Upper lobe of left lung (tissue), 4 donors: ENCODE measurements at regions not wholly inside any gene's neighbourhood (a gene's known extent, or its start where the extent isn't known, plus 50 kb on each side); places are given as distances from the start of the nearest gene placed in this dataset.

Experiments
- EP300 ChIP-seq, 4 donors: sonication (generic); formaldehyde crosslinking; IDR thresholded peaks; one replicate each; pipeline ENCODE4 v1.5.1; 2017; ENCODE audit warnings: antibody characterized with exemption in 4 of 4, control low read depth in 2 of 4
- POLR2A ChIP-seq, 4 donors: fragments of 450-650 bp; IDR thresholded peaks; one replicate each; pipeline ENCODE4 v1.5.1; 2016 to 2017; ENCODE audit warnings: antibody characterized with exemption in 4 of 4, mild to moderate bottlenecking in 2 of 4
- POLR2AphosphoS5 ChIP-seq, 2 donors: sonication (generic); formaldehyde crosslinking; IDR thresholded peaks; one replicate each; pipeline ENCODE4 v1.5.1; 2017; ENCODE audit warnings: antibody characterized with exemption in 2 of 2
- TF ChIP-seq, protein P1 (sequence below), 6 experiments: fragments of 450-650 bp in 4 of 6; fragments of 200-600 bp in 2 of 6; sonication (generic) in 2 of 6; IDR thresholded peaks; one replicate each; pipeline ENCODE4 v1.5.1; 2016 to 2019; ENCODE audit warnings: antibody characterized with exemption in 6 of 6

DNA sequence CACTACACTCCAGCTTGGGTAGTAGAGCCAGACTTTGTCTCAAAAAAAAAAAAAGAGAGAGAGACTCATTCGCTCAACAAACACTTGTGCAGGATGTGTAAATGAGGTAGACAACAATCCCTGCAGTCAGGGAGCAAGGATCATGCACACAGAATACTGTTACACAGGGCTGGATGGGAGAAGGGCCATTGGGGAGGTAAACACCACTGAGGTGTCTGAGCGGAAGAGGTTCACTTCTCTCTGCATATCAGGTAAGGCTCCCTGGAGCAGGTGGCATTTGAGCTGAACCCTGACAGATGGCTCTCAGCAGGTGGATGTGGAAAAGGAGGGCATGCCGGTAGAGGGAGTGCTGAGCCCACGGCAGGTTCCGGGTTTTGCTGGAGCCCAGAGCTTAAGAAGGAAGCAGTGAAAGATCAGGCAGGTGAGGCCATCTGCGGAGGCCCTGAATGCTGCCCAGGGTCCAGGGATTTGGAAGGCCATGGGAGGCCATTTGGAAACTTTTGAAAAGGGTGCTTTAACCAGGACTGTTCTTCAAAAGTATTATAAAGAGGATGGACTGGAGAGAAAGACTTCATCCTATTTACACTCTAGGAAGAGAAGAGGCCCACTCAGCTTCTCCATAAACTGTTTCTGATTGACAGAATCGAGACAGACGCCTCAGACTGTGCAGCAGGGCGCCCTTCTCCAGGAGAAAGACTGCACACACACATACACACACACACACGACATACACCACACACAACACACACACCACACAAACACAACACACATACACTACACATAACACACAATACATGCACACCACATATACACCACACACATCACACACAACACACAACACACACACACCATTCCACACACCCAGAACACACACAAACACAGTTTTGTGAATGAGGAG is 199.4 kb downstream of the USP12 start:
- TF ChIP-seq, protein P1, sequence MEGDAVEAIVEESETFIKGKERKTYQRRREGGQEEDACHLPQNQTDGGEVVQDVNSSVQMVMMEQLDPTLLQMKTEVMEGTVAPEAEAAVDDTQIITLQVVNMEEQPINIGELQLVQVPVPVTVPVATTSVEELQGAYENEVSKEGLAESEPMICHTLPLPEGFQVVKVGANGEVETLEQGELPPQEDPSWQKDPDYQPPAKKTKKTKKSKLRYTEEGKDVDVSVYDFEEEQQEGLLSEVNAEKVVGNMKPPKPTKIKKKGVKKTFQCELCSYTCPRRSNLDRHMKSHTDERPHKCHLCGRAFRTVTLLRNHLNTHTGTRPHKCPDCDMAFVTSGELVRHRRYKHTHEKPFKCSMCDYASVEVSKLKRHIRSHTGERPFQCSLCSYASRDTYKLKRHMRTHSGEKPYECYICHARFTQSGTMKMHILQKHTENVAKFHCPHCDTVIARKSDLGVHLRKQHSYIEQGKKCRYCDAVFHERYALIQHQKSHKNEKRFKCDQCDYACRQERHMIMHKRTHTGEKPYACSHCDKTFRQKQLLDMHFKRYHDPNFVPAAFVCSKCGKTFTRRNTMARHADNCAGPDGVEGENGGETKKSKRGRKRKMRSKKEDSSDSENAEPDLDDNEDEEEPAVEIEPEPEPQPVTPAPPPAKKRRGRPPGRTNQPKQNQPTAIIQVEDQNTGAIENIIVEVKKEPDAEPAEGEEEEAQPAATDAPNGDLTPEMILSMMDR (IDR thresholded peaks at IDR 0.05): peak in 5 of 6 experiments; percentile 20 to 55 (median 24)
- TF ChIP-seq POLR2A (IDR thresholded peaks at IDR 0.05) (no peak), EP300 (IDR thresholded peaks at IDR 0.05) (no peak), POLR2AphosphoS5 (IDR thresholded peaks at IDR 0.05) (no peak)
